Adrenal gland (tissue), 9 donors: ENCODE measurements at regions not wholly inside any gene's neighbourhood (a gene's known extent, or its start where the extent isn't known, plus 50 kb on each side); places are given as distances from the start of the nearest gene placed in this dataset.

Source experiments
- DNase-seq, 7 donors: peaks; one replicate each; pipeline ENCODE4 v3.0.0-alpha.2; 2019 to 2020
- H3K27ac ChIP-seq, 5 donors: fragments of 200-600 bp; sonication (generic) in 4 of 5; 1 replicate in 3 of 5; 2 replicates in 2 of 5; pipeline versions ENCODE4 v1.5.1 to v1.8.0; 2016 to 2020; ENCODE audit warnings: mild to moderate bottlenecking in 1 of 5
- H3K27me3 ChIP-seq: fragments of 200-600 bp; 2 replicates; pipeline ENCODE4 v1.8.0; 2021
- H3K36me3 ChIP-seq, 2 donors: fragments of 200-600 bp; replicated peaks in 1 of 2; 1 replicate in 1 of 2; 2 replicates in 1 of 2; pipeline versions ENCODE4 v1.5.1 to v1.8.0; 2018 to 2022
- H3K4me1 ChIP-seq, 2 donors: fragments of 200-600 bp; replicated peaks in 1 of 2; 1 replicate in 1 of 2; 2 replicates in 1 of 2; pipeline versions ENCODE4 v1.5.1 to v1.8.0; 2018 to 2021
- H3K4me3 ChIP-seq, 4 donors: fragments of 200-600 bp; sonication (generic) in 3 of 4; one replicate each; pipeline ENCODE4 v1.5.1; 2016 to 2018
- H3K9me3 ChIP-seq, 3 donors: fragments of 200-600 bp; sonication (generic) in 1 of 3; replicated peaks in 1 of 3; 1 replicate in 2 of 3; 2 replicates in 1 of 3; pipeline versions ENCODE4 v1.5.1 to v1.8.0; 2016 to 2021
- POLR2A ChIP-seq, 2 donors: fragments of 450-650 bp; IDR thresholded peaks; one replicate each; pipeline ENCODE4 v1.6.1; 2017; ENCODE audit warnings: antibody characterized with exemption in 2 of 2, mild to moderate bottlenecking in 2 of 2, moderate library complexity in 1 of 2
- WGBS, 4 donors: extraction: QIAGEN DNeasy Blood & Tissue Kit in 2 of 4; methylation state at CpG; one replicate each; pipeline versions ENCODE4 v1.1.5 to v1.1.7; 2013 to 2017; 5-methylcytosine and 5-hydroxymethylcytosine counted together
- intact Hi-C, 2 donors: fragments of 100-400 bp; cut with DNase I; formaldehyde crosslinking; loops; one replicate each; pipeline versions ENCODE4 v1.14.1 to v1.15.0; 2022 to 2023
- TF ChIP-seq, protein P1 (sequence below), 6 experiments: fragments of 450-650 bp in 4 of 6; fragments of 200-600 bp in 2 of 6; sonication (generic) in 1 of 6; IDR thresholded peaks; 1 replicate in 5 of 6; 2 replicates in 1 of 6; pipeline versions ENCODE4 v1.5.1 to v1.8.0; 2016 to 2021; ENCODE audit warnings: antibody characterized with exemption in 6 of 6, mild to moderate bottlenecking in 2 of 6, moderate library complexity in 1 of 6
- donor health status: healthy with polysubstance abuse.
- donor health status: Bipolar disorder and iron deficiency.
- donor health status: DM: yes; HTN: yes; CAD: no.
- donor health status: DM: no; HTN: no; CAD: no.
- donor health status: DM: no; HTN: no; CAD: no.

DNA sequence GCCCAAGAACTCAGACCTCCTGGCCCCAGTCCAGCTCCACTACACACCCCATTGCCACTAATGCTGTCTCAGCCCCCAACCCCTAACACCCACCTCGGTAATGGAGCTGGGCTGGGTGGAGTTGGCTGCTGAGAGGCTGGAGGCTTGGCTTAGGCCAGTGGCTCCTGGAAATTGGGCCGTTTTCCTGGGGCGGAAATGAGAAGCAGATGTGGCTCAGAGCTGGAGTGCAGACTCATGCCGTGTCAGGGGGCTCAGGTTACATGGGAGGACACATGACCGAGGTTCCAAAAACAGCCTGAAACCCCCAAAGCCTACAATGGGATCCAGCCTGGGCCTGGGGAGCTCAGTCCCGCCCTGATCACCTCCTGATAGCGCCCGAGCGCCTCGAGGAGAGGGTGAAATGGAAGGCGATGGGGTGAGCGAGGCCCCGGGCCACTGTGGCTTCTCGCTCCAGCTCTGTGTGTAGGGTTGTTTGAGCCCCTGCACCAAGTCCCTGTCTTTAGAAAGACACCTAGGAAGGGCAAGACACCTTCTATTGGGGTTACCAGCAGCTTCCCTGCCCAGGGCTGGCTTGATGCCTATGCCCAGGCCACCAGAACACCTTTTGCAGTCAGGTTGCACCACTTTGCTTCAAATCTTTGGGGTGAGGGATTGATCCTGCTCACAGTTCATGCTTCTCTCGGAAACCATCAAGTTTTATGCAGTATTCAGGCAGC is 175.7 kb upstream of the HAAO start:
- TF ChIP-seq, protein P1, sequence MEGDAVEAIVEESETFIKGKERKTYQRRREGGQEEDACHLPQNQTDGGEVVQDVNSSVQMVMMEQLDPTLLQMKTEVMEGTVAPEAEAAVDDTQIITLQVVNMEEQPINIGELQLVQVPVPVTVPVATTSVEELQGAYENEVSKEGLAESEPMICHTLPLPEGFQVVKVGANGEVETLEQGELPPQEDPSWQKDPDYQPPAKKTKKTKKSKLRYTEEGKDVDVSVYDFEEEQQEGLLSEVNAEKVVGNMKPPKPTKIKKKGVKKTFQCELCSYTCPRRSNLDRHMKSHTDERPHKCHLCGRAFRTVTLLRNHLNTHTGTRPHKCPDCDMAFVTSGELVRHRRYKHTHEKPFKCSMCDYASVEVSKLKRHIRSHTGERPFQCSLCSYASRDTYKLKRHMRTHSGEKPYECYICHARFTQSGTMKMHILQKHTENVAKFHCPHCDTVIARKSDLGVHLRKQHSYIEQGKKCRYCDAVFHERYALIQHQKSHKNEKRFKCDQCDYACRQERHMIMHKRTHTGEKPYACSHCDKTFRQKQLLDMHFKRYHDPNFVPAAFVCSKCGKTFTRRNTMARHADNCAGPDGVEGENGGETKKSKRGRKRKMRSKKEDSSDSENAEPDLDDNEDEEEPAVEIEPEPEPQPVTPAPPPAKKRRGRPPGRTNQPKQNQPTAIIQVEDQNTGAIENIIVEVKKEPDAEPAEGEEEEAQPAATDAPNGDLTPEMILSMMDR (IDR thresholded peaks at IDR 0.05), result no peak
- no peak for TF ChIP-seq POLR2A (IDR thresholded peaks at IDR 0.05)
- H3K4me3 ChIP-seq, result no peak overlapping the region
- H3K36me3 ChIP-seq, result no peaks in the 10 kb centered on the region
- intact Hi-C loops, result no loop called here
- no peaks in the 10 kb centered on the region for H3K9me3 ChIP-seq
- H3K27me3 ChIP-seq, result no peaks in the 10 kb centered on the region
- WGBS, 4 donors, result 78 to 86% (median 80%) methylated on average over 4 to 15 of the region's 15 CpGs
- no peaks in the 10 kb centered on the region for H3K4me1 ChIP-seq
- H3K27ac ChIP-seq, result peak overlapping the region in 1 of 5 donors; percentile 61
- DNase-seq, result no peak

DNA sequence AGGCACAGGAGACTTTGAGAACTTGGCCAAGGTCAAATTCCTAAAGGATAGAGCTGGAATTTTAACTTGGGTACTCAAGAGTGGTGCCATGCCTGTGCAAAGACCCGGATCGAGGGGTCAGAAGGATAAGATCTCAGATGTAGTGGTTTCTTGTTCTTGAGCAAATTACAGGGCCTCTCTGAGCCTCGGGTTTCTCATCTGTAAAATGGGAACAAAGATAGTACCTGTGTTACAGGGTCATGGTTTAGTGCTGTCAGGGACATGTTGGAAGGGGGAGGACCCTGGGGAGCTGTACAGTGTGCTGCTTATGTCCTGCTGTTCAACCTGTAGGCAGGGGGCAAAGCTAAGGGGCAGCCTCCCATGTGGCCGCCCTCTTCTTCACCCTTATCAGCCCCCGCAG is 173.5 kb upstream of the HAAO start:
- H3K4me3 ChIP-seq, result no peak overlapping the region
- no peak for TF ChIP-seq POLR2A (IDR thresholded peaks at IDR 0.05)
- TF ChIP-seq, protein P1 (IDR thresholded peaks at IDR 0.05), result no peak
- DNase-seq, result no peak
- no peaks in the 10 kb centered on the region for H3K27me3 ChIP-seq
- H3K9me3 ChIP-seq, result no peaks in the 10 kb centered on the region
- H3K4me1 ChIP-seq, result peaks cover 0 to 2% of the 10 kb centered on the region in 2 donors
- H3K27ac ChIP-seq, result no peak overlapping the region
- intact Hi-C loops, result no loop called here
- whole genome bisulfite sequencing, 4 donors, result 80 to 93% (median 86%) methylated on average over 3 to 5 of the region's 5 CpGs
- H3K36me3 ChIP-seq, result no peaks in the 10 kb centered on the region

DNA sequence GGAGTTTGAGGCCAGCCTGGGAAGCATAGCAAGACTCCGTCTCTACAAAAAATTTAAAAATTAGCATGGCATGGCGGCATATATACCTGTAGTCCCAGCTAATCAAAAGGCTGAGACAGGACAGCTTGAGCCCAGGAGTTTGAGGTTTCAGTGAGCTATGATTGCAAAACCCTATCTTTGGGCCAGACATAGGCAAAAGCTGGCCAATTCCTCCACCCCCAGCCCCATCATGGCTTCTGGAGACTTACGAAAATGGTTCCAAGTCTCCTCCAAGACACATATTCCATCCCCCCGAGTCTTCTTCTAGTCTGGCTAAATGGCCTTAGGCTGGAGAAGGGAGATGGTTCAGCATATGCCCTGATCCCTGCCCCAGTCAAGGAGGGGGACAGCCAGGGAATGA is 172.8 kb upstream of the HAAO start:
- no peaks in the 10 kb centered on the region for H3K9me3 ChIP-seq
- H3K27ac ChIP-seq, result no peak overlapping the region
- TF ChIP-seq, protein P1 (IDR thresholded peaks at IDR 0.05), result no peak
- TF ChIP-seq POLR2A (IDR thresholded peaks at IDR 0.05), result no peak
- 87 to 98% (median 89%) methylated on average over 3 to 4 of the region's 4 CpGs for WGBS, 4 donors
- no peaks in the 10 kb centered on the region for H3K27me3 ChIP-seq
- intact Hi-C loops, result no loop called here
- H3K4me3 ChIP-seq, result no peak overlapping the region
- no peak for DNase-seq
- peaks cover 0 to 9% of the 10 kb centered on the region in 2 donors for H3K4me1 ChIP-seq
- H3K36me3 ChIP-seq, result no peaks in the 10 kb centered on the region

DNA sequence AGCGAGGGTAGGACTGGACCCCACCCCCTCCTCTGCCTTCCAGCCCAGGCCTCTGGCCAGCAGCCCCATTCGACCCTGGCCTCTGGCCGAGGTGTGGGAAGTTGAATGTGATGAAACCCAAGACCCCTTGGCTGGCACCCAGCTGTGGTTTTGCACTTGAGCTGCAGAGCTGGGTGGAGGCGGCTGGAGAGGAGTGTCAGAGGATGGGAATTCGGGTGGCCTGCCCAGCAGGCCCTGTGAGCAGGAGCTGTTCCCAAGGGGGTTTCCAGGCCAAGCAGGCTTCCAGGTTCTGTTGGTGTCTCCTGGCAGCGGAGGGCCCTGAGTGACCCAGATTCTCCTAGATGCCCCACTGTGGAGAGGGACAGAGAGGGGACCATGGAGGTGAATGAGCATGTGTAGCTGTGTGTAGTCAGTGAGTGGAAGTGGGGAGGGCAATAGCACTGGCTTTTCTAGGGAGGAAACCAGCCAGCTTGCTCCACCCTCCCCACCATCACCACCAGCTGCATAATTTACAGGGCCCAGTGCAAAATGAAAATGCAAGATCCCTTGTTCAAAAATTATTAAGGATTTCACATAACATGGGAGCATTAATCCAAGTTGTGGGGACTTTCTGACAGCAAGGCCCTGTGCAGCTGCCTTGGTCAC is 172.2 kb upstream of the HAAO start:
- H3K9me3 ChIP-seq, result no peaks in the 10 kb centered on the region
- peak overlapping the region in 2 of 5 donors; percentile 17 to 46 for H3K27ac ChIP-seq
- H3K36me3 ChIP-seq, result no peaks in the 10 kb centered on the region
- intact Hi-C loops, result no loop called here
- TF ChIP-seq, protein P1 (IDR thresholded peaks at IDR 0.05), result no peak
- no peak for TF ChIP-seq POLR2A (IDR thresholded peaks at IDR 0.05)
- WGBS, 4 donors, result 65 to 76% (median 70%) methylated on average over 3 to 6 of the region's 6 CpGs
- no peak overlapping the region for H3K4me3 ChIP-seq
- peak in 3 of 7 donors; percentile 35 to 41 (median 38) for DNase-seq
- peaks cover 3 to 15% of the 10 kb centered on the region in 2 donors for H3K4me1 ChIP-seq
- H3K27me3 ChIP-seq, result no peaks in the 10 kb centered on the region
